GM19240 (cell line): ENCODE measurements at regions not wholly inside any gene's neighbourhood (a gene's known extent, or its start where the extent isn't known, plus 50 kb on each side); places are given as distances from the start of the nearest gene placed in this dataset.
"Not testable (repeated sequence)": the region's sequence is repeated elsewhere in the genome, so short reads cannot be mapped to it uniquely, and the experiment has no call there.

Experiments used
- DNase-seq: peaks from one replicate; pipeline ENCODE4 v3.0.0; 2011; ENCODE audit warnings: low spot score; ENCODE audit not compliant: insufficient read length

GRCh38 chr13:88384542-88384941 is 713.4 kb downstream of the SLITRK5 start:
- no peak for DNase-seq

GRCh38 chr13:88395804-88396203 is 724.6 kb downstream of the SLITRK5 start:
- DNase-seq = no peak

- DNase-seq = no peak
These were observed 740.5 kb downstream of the SLITRK5 start for GRCh38 chr13:88411696-88412095.

GRCh38 chr13:88417801-88418200 is 746.6 kb downstream of the SLITRK5 start:
- DNase-seq = no peak

GRCh38 chr13:88424463-88424862 is 753.3 kb downstream of the SLITRK5 start:
- DNase-seq = no peak

- no peak for DNase-seq
These were observed 755.5 kb downstream of the SLITRK5 start for GRCh38 chr13:88426661-88427060.

- no peak for DNase-seq
These were observed 758.7 kb downstream of the SLITRK5 start for GRCh38 chr13:88429862-88430261.

- DNase-seq = no peak
These were observed 763.8 kb downstream of the SLITRK5 start for GRCh38 chr13:88434953-88435352.

- DNase-seq = no peak
These were observed 765.8 kb downstream of the SLITRK5 start for GRCh38 chr13:88436974-88437373.

GRCh38 chr13:88450515-88450914 is 779.3 kb downstream of the SLITRK5 start:
- no peak for DNase-seq

- no peak for DNase-seq
These were observed 785.0 kb downstream of the SLITRK5 start for GRCh38 chr13:88456151-88456550.

- DNase-seq = no peak
These were observed 788.2 kb downstream of the SLITRK5 start for GRCh38 chr13:88459331-88459730.

GRCh38 chr13:88461272-88462009 is 790.3 kb downstream of the SLITRK5 start:
- DNase-seq = no peak

GRCh38 chr13:88464851-88465250 is 793.7 kb downstream of the SLITRK5 start:
- no peak for DNase-seq

- no peak for DNase-seq
These were observed 801.1 kb downstream of the SLITRK5 start for GRCh38 chr13:88472316-88472715.

- no peak for DNase-seq
These were observed 812.0 kb downstream of the SLITRK5 start for GRCh38 chr13:88483202-88483601.

- DNase-seq = no peak
These were observed 836.7 kb downstream of the SLITRK5 start for GRCh38 chr13:88507909-88508308.

- DNase-seq = not testable (repeated sequence)
These were observed 841.8 kb downstream of the SLITRK5 start for GRCh38 chr13:88512993-88513392.

- no peak for DNase-seq
These were observed 855.1 kb downstream of the SLITRK5 start for GRCh38 chr13:88526186-88526852.

GRCh38 chr13:88526853-88527215 is 855.7 kb downstream of the SLITRK5 start:
- no peak for DNase-seq

GRCh38 chr13:88541994-88542393 is 870.8 kb downstream of the SLITRK5 start:
- no peak for DNase-seq

GRCh38 chr13:88544836-88545235 is 873.7 kb downstream of the SLITRK5 start:
- DNase-seq = no peak

- no peak for DNase-seq
These were observed 881.8 kb downstream of the SLITRK5 start for GRCh38 chr13:88552966-88553365.
